Stimulated activated naive CD4-positive, alpha-beta T cell treated with Interleukin-2 at 50 U/mL for 16 hours (primary cell): ENCODE measurements at regions not wholly inside any gene's neighbourhood (a gene's known extent, or its start where the extent isn't known, plus 50 kb on each side); places are given as distances from the start of the nearest gene placed in this dataset.
A peak's percentile ranks its signal among the peaks of the same experiment; 100 is the strongest.
"Not testable (repeated sequence)": the region's sequence is repeated elsewhere in the genome, so short reads cannot be mapped to it uniquely, and the experiment has no call there.

ENCODE experiments used
- DNase-seq: peaks from one replicate; lab custom pipeline; 2025; lab: John Stamatoyannopoulos, UW

- DNase-seq: not testable (repeated sequence)
Observed at GRCh38 chr17:30638968-30639367, 161.8 kb downstream of the GOSR1 start.

- DNase-seq: not testable (repeated sequence)
Observed at GRCh38 chr17:30631651-30632050, 154.4 kb downstream of the GOSR1 start.

- DNase-seq: not testable (repeated sequence)
Observed at GRCh38 chr17:30625380-30625779, 148.2 kb downstream of the GOSR1 start.

- DNase-seq: not testable (repeated sequence)
Observed at GRCh38 chr17:30624180-30624579, 147.0 kb downstream of the GOSR1 start.

- DNase-seq: not testable (repeated sequence)
Observed at GRCh38 chr17:30609682-30610081, 132.5 kb downstream of the GOSR1 start.

GRCh38 chr17:30605523-30605922, 128.3 kb downstream of the GOSR1 start:
- DNase-seq: no peak

GRCh38 chr17:30605027-30605426, 127.8 kb downstream of the GOSR1 start:
- no peak for DNase-seq

GRCh38 chr17:30602396-30602795, 125.2 kb downstream of the GOSR1 start:
- not testable (repeated sequence) for DNase-seq

GRCh38 chr17:30601984-30602383, 124.8 kb downstream of the GOSR1 start:
- not testable (repeated sequence) for DNase-seq

- DNase-seq: peak; percentile 2
Observed at GRCh38 chr17:30600830-30601494, 123.8 kb downstream of the GOSR1 start.

GRCh38 chr17:30600060-30600829, 123.0 kb downstream of the GOSR1 start:
- peak; percentile 62 for DNase-seq

- no peak for DNase-seq
Observed at GRCh38 chr17:30599428-30600059, 122.3 kb downstream of the GOSR1 start.

GRCh38 chr17:30597776-30598288, 120.6 kb downstream of the GOSR1 start:
- DNase-seq: no peak

GRCh38 chr17:30596948-30597775, 120.0 kb downstream of the GOSR1 start:
- DNase-seq: not testable (repeated sequence)

GRCh38 chr17:30594953-30595371, 117.8 kb downstream of the GOSR1 start:
- DNase-seq: not testable (repeated sequence)

- no peak for DNase-seq
Observed at GRCh38 chr17:30594223-30594952, 117.2 kb downstream of the GOSR1 start.

GRCh38 chr17:30590081-30590733, 113.0 kb downstream of the GOSR1 start:
- DNase-seq: no peak

GRCh38 chr17:30589431-30589830, 112.2 kb downstream of the GOSR1 start:
- no peak for DNase-seq

- no peak for DNase-seq
Observed at GRCh38 chr17:30588798-30589247, 111.6 kb downstream of the GOSR1 start.

- no peak for DNase-seq
Observed at GRCh38 chr17:30586818-30587595, 109.8 kb downstream of the GOSR1 start.
